ENCODE measurements at regions not wholly inside any gene's neighbourhood (a gene's known extent, or its start where the extent isn't known, plus 50 kb on each side); places are given as distances from the start of the nearest gene placed in this dataset.

DNA sequence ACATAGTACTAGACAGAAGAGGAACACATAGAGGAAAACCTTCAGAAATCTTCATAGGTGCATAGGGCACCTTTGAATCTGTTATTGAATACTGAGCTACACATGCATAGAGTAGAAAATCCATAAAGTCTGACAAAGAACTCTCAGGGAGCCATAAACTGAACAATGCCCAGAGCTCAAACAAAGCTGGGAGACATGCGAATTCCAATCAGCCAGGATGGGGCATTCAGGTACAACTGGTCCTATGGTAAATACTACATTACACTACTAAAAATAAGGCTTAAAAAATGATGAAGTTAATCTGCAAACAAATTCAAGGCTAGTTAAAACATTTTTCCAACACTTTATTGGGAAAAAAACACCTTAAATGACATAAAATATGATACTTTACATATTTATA lies 259.7 kb downstream of the DIO2 start:
- intact Hi-C loops (cut with micrococcal nuclease; ENCODE audit: unreplicated experiment), result no loop called here
- POLR2A ChIA-PET, result no interaction called here
- Histone ChIP-seq H3K4me3 (ENCODE audit: low read depth, low read length) (no peak overlapping the region), H3K9me3 (no peaks in the 10 kb centered on the region; the same call in 1 of the 2 replicates), H3K36me3 (ENCODE audit: control insufficient read depth, insufficient read depth, low read length) (no peaks in the 10 kb centered on the region), H3K4me1 (peaks cover 7% of the 10 kb centered on the region), H3K27me3 (replicated peaks; ENCODE audit: control insufficient read depth, insufficient read depth, low read length) (no peaks in the 10 kb centered on the region)
- H3K4me3 Mint-ChIP-seq (ENCODE audit: unreplicated experiment), result no peak overlapping the region
- CTCF ChIA-PET, result no interaction called here
- H3K27ac Mint-ChIP-seq (ENCODE audit: unreplicated experiment), result no peak overlapping the region
- H3K36me3 Mint-ChIP-seq (ENCODE audit: insufficient read depth, unreplicated experiment), result no peaks in the 10 kb centered on the region
- peaks cover 33% of the 10 kb centered on the region for H3K9me3 Mint-ChIP-seq (ENCODE audit: unreplicated experiment)
- peaks cover 7% of the 10 kb centered on the region for H3K4me1 Mint-ChIP-seq (ENCODE audit: low read depth, unreplicated experiment)
- no TSS peak for BruUV-seq (replicated peaks)
- TF ChIP-seq, protein P1, sequence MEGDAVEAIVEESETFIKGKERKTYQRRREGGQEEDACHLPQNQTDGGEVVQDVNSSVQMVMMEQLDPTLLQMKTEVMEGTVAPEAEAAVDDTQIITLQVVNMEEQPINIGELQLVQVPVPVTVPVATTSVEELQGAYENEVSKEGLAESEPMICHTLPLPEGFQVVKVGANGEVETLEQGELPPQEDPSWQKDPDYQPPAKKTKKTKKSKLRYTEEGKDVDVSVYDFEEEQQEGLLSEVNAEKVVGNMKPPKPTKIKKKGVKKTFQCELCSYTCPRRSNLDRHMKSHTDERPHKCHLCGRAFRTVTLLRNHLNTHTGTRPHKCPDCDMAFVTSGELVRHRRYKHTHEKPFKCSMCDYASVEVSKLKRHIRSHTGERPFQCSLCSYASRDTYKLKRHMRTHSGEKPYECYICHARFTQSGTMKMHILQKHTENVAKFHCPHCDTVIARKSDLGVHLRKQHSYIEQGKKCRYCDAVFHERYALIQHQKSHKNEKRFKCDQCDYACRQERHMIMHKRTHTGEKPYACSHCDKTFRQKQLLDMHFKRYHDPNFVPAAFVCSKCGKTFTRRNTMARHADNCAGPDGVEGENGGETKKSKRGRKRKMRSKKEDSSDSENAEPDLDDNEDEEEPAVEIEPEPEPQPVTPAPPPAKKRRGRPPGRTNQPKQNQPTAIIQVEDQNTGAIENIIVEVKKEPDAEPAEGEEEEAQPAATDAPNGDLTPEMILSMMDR (IDR thresholded peaks at IDR 0.05; ENCODE audit: insufficient read depth in 1 of 2, low read depth in 1 of 2, low read length in 1 of 2, severe bottlenecking in 1 of 2, unreplicated experiment in 1 of 2), result no peak
- H3K27me3 Mint-ChIP-seq (ENCODE audit: insufficient read depth, unreplicated experiment), result no peaks in the 10 kb centered on the region
- DNase-seq, result peak in 1 of 2 experiments; percentile 15

DNA sequence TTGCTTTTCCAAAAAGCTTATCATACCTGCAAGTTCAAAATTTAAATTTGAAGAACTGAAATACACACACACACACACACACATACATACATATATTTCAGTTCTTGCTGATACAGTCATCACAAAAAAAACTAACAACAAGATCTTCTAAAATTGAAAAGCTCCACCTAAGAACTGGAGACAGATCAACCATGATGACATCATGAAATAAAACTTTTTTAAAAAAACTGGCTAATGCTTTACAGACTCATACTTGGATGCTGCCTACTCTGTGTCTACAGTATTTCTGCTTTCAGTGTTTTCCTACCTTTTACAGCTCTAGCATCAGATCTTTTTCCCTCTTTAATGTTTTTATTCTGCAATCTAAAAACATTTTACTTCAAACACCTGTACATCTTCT lies 261.4 kb downstream of the DIO2 start:
- no peak overlapping the region for H3K4me3 Mint-ChIP-seq (ENCODE audit: unreplicated experiment)
- peaks cover 7% of the 10 kb centered on the region for H3K4me1 Mint-ChIP-seq (ENCODE audit: low read depth, unreplicated experiment)
- TF ChIP-seq, protein P1 (IDR thresholded peaks at IDR 0.05; ENCODE audit: insufficient read depth in 1 of 2, low read depth in 1 of 2, low read length in 1 of 2, severe bottlenecking in 1 of 2, unreplicated experiment in 1 of 2), result no peak
- peaks cover 17% of the 10 kb centered on the region for H3K9me3 Mint-ChIP-seq (ENCODE audit: unreplicated experiment)
- H3K27me3 Mint-ChIP-seq (ENCODE audit: insufficient read depth, unreplicated experiment), result no peaks in the 10 kb centered on the region
- Histone ChIP-seq H3K36me3 (ENCODE audit: control insufficient read depth, insufficient read depth, low read length) (no peaks in the 10 kb centered on the region), H3K9me3 (no peaks in the 10 kb centered on the region), H3K4me1 (peaks cover 7% of the 10 kb centered on the region), H3K4me3 (ENCODE audit: low read depth, low read length) (no peak overlapping the region), H3K27me3 (replicated peaks; ENCODE audit: control insufficient read depth, insufficient read depth, low read length) (no peaks in the 10 kb centered on the region)
- ChIA-PET CTCF (no interaction called here), POLR2A (no interaction called here)
- no peak for DNase-seq
- H3K27ac Mint-ChIP-seq (ENCODE audit: unreplicated experiment), result no peak overlapping the region
- no peaks in the 10 kb centered on the region for H3K36me3 Mint-ChIP-seq (ENCODE audit: insufficient read depth, unreplicated experiment)
- BruUV-seq (replicated peaks), result no TSS peak
- intact Hi-C loops (cut with micrococcal nuclease; ENCODE audit: unreplicated experiment), result no loop called here

DNA sequence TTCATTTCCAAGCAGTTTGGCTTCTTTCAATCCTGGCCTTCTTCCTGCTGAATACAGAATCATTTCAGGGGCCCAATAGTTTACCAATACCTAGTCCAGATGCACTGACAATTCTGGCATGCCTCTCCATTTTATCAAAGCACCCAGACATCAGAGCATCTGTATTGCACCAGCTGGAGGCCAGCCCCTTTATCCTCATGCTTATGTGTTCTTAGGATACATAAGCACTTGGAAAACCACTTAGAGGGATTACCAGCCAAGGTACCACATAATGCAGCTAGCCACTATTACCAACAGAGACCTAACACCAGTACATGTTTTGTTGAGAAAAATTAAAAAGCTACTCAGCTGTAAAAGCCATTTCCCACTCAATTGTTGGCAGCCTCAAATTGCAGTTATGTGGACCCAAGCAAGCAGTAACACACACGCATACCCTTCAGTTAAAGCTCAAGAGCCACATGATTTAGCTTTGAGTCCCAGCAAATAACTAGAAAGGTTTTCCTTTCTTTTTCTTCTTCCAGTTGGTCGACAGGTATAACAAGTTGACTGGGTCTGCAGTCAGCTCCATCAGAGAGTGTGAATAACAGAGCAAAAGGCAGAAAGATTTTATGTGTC lies 263.8 kb downstream of the DIO2 start:
- DNase-seq, result no peak
- CTCF ChIA-PET, result no interaction called here
- no peak overlapping the region for H3K27ac Mint-ChIP-seq (ENCODE audit: unreplicated experiment)
- Histone ChIP-seq H3K36me3 (ENCODE audit: control insufficient read depth, insufficient read depth, low read length) (no peaks in the 10 kb centered on the region), H3K4me3 (ENCODE audit: low read depth, low read length) (no peak overlapping the region), H3K27me3 (replicated peaks; ENCODE audit: control insufficient read depth, insufficient read depth, low read length) (no peaks in the 10 kb centered on the region), H3K9me3 (no peaks in the 10 kb centered on the region), H3K4me1 (peaks cover 7% of the 10 kb centered on the region)
- no peaks in the 10 kb centered on the region for H3K27me3 Mint-ChIP-seq (ENCODE audit: insufficient read depth, unreplicated experiment)
- intact Hi-C loops (cut with micrococcal nuclease; ENCODE audit: unreplicated experiment), result no loop called here
- no TSS peak for BruUV-seq (replicated peaks)
- TF ChIP-seq, protein P1 (IDR thresholded peaks at IDR 0.05; ENCODE audit: insufficient read depth in 1 of 2, low read depth in 1 of 2, low read length in 1 of 2, severe bottlenecking in 1 of 2, unreplicated experiment in 1 of 2), result no peak
- POLR2A ChIA-PET, result no interaction called here
- no peaks in the 10 kb centered on the region for H3K36me3 Mint-ChIP-seq (ENCODE audit: insufficient read depth, unreplicated experiment)
- H3K9me3 Mint-ChIP-seq (ENCODE audit: unreplicated experiment), result peaks cover 9% of the 10 kb centered on the region
- peaks cover 7% of the 10 kb centered on the region for H3K4me1 Mint-ChIP-seq (ENCODE audit: low read depth, unreplicated experiment)
- no peak overlapping the region for H3K4me3 Mint-ChIP-seq (ENCODE audit: unreplicated experiment)

All from Caco-2 (cell line).